ENCODE measurements at regions not wholly inside any gene's neighbourhood (a gene's known extent, or its start where the extent isn't known, plus 50 kb on each side); places are given as distances from the start of the nearest gene placed in this dataset.

DNA sequence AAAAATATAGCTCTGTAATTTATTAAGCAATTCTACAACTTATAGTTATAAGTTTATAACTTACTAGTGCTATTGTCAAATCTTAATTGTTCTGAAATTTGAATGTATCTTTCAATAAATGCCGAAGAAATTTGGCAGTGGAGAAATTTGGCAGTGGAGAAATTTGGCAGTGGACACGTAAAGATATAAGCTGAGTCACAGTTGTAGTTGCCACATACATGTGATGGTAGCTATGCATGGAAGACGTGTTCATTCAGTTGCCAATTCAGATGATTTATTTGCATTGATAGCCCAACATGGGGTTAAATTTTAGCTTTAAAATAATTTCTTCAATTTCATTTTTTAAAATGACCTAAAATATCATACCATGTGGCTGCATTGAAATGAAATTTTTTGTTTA is 127.8 kb upstream of the NR4A3 start:
- TF ChIP-seq, protein P1, sequence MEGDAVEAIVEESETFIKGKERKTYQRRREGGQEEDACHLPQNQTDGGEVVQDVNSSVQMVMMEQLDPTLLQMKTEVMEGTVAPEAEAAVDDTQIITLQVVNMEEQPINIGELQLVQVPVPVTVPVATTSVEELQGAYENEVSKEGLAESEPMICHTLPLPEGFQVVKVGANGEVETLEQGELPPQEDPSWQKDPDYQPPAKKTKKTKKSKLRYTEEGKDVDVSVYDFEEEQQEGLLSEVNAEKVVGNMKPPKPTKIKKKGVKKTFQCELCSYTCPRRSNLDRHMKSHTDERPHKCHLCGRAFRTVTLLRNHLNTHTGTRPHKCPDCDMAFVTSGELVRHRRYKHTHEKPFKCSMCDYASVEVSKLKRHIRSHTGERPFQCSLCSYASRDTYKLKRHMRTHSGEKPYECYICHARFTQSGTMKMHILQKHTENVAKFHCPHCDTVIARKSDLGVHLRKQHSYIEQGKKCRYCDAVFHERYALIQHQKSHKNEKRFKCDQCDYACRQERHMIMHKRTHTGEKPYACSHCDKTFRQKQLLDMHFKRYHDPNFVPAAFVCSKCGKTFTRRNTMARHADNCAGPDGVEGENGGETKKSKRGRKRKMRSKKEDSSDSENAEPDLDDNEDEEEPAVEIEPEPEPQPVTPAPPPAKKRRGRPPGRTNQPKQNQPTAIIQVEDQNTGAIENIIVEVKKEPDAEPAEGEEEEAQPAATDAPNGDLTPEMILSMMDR (IDR thresholded peaks at IDR 0.05), result no peak
- TF ChIP-seq TP53 (CRISPR knock-in tag; IDR thresholded peaks at IDR 0.05) (no peak), RNF2 (IDR thresholded peaks at IDR 0.05; ENCODE audit: borderline replicate concordance, low read depth) (no peak), NR3C1 (IDR thresholded peaks at IDR 0.05) (no peak), RCOR1 (IDR thresholded peaks at IDR 0.05; ENCODE audit: low read depth, low read length) (no peak), POLR2A (IDR thresholded peaks at IDR 0.05; ENCODE audit: low read length) (no peak), MAZ (IDR thresholded peaks at IDR 0.05; ENCODE audit: borderline replicate concordance, low read depth, low read length) (no peak), SMC3 (IDR thresholded peaks at IDR 0.05) (no peak), KDM5A (IDR thresholded peaks at IDR 0.05) (no peak), CEBPB (IDR thresholded peaks at IDR 0.05) (no peak), RFX5 (IDR thresholded peaks at IDR 0.05) (no peak)
- TF ChIP-seq, protein P2, sequence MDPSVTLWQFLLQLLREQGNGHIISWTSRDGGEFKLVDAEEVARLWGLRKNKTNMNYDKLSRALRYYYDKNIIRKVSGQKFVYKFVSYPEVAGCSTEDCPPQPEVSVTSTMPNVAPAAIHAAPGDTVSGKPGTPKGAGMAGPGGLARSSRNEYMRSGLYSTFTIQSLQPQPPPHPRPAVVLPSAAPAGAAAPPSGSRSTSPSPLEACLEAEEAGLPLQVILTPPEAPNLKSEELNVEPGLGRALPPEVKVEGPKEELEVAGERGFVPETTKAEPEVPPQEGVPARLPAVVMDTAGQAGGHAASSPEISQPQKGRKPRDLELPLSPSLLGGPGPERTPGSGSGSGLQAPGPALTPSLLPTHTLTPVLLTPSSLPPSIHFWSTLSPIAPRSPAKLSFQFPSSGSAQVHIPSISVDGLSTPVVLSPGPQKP (IDR thresholded peaks at IDR 0.05; ENCODE audit: low read depth, low read length), result no peak
- TF ChIP-seq, protein P3, sequence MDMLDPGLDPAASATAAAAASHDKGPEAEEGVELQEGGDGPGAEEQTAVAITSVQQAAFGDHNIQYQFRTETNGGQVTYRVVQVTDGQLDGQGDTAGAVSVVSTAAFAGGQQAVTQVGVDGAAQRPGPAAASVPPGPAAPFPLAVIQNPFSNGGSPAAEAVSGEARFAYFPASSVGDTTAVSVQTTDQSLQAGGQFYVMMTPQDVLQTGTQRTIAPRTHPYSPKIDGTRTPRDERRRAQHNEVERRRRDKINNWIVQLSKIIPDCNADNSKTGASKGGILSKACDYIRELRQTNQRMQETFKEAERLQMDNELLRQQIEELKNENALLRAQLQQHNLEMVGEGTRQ (IDR thresholded peaks at IDR 0.05), result no peak
- TF ChIP-seq, protein P4, sequence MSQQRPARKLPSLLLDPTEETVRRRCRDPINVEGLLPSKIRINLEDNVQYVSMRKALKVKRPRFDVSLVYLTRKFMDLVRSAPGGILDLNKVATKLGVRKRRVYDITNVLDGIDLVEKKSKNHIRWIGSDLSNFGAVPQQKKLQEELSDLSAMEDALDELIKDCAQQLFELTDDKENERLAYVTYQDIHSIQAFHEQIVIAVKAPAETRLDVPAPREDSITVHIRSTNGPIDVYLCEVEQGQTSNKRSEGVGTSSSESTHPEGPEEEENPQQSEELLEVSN (IDR thresholded peaks at IDR 0.05; ENCODE audit: borderline replicate concordance, low read depth), result no peak
